PFSK-1 (cell line): ENCODE measurements at regions not wholly inside any gene's neighbourhood (a gene's known extent, or its start where the extent isn't known, plus 50 kb on each side); places are given as distances from the start of the nearest gene placed in this dataset.

Experiments used
- FOXP2 ChIP-seq: optimal IDR thresholded peaks from 2 replicates; pipeline ENCODE3; 2011; ENCODE audit warnings: borderline replicate concordance, control low read depth, inconsistent platforms; ENCODE audit not compliant: insufficient read depth; ENCODE audit errors: extremely low read length, extremely low read depth
- POLR2AphosphoS5 ChIP-seq: IDR thresholded peaks from 2 replicates; pipeline ENCODE4 v1.6.1; 2012; ENCODE audit warnings: low read depth, mild to moderate bottlenecking, control low read depth, low read length, moderate library complexity
- REST ChIP-seq, 2 experiments: IDR thresholded peaks; 2 replicates each; pipeline versions ENCODE4 v1.6.1 to v1.8.0; 2011 to 2012; ENCODE audit warnings: low read depth in 2 of 2, low read length in 2 of 2, control low read depth in 1 of 2, inconsistent platforms in 1 of 2, mild to moderate bottlenecking in 1 of 2, moderate library complexity in 1 of 2; ENCODE audit not compliant: insufficient read depth in 1 of 2
- SIN3A ChIP-seq: IDR thresholded peaks from 2 replicates; pipeline ENCODE4 v1.6.1; 2012; ENCODE audit warnings: mild to moderate bottlenecking, low read length, moderate library complexity, borderline replicate concordance; ENCODE audit not compliant: insufficient read depth
- TAF1 ChIP-seq: IDR thresholded peaks from 2 replicates; pipeline ENCODE4 v1.6.1; 2012; ENCODE audit warnings: low read length, control low read depth, borderline replicate concordance; ENCODE audit not compliant: insufficient read depth

GRCh38 chr4:14379183-14379582, 623.1 kb upstream of the CPEB2 start:
- TF ChIP-seq REST (IDR thresholded peaks at IDR 0.05; ENCODE audit: insufficient read depth in 1 of 2, low read depth in 2 of 2, low read length in 2 of 2) (no peak), SIN3A (no peak), FOXP2 (no peak), TAF1 (no peak), POLR2AphosphoS5 (no peak)
